CD14-positive monocyte (primary cell): ENCODE measurements at regions not wholly inside any gene's neighbourhood (a gene's known extent, or its start where the extent isn't known, plus 50 kb on each side); places are given as distances from the start of the nearest gene placed in this dataset.

ENCODE experiments used
- DNase-seq, 3 donors: peaks; one replicate each; pipeline ENCODE4 v3.0.0-alpha.2; 2011 to 2022
- H2AFZ ChIP-seq: 2 replicates; pipeline ENCODE4 v1.6.0; 2012; ENCODE audit warnings: mild to moderate bottlenecking, low read depth, low read length, inconsistent platforms; ENCODE audit not compliant: insufficient read depth, poor library complexity, severe bottlenecking
- H3K27ac ChIP-seq, 2 donors: 1 replicate in 1 of 2; 2 replicates in 1 of 2; pipeline ENCODE4 v1.5.1; 2012 to 2013; ENCODE audit warnings: low read length in 2 of 2, control low read depth in 1 of 2, inconsistent platforms in 1 of 2, low read depth in 1 of 2, mild to moderate bottlenecking in 1 of 2
- H3K27me3 ChIP-seq, 2 donors: one replicate each; pipeline versions ENCODE4 v1.6.0 to v1.6.1; 2011 to 2013; ENCODE audit warnings: low read length in 2 of 2; ENCODE audit not compliant: control insufficient read depth in 2 of 2, insufficient read depth in 2 of 2
- H3K36me3 ChIP-seq, 2 donors: replicated peaks in 1 of 2; 1 replicate in 1 of 2; 2 replicates in 1 of 2; pipeline versions ENCODE4 v1.5.1 to v1.6.1; 2012 to 2013; ENCODE audit warnings: low read length in 2 of 2, control low read depth in 1 of 2, inconsistent platforms in 1 of 2, mild to moderate bottlenecking in 1 of 2; ENCODE audit not compliant: insufficient read depth in 2 of 2, control insufficient read depth in 1 of 2
- H3K4me1 ChIP-seq, 2 donors: 1 replicate in 1 of 2; 2 replicates in 1 of 2; pipeline versions ENCODE4 v1.5.1 to v1.6.1; 2012 to 2013; ENCODE audit warnings: low read length in 2 of 2, control low read depth in 1 of 2, inconsistent platforms in 1 of 2, mild to moderate bottlenecking in 1 of 2, moderate library complexity in 1 of 2; ENCODE audit not compliant: insufficient read depth in 2 of 2, control insufficient read depth in 1 of 2
- H3K4me2 ChIP-seq: replicated peaks from 2 replicates; pipeline ENCODE3; 2012; ENCODE audit warnings: low read length, moderate library complexity, mild to moderate bottlenecking; ENCODE audit not compliant: poor library complexity, severe bottlenecking; ENCODE audit errors: extremely low read depth
- H3K4me3 ChIP-seq, 3 experiments: fragments of 200-600 bp in 1 of 3; sonication (generic) in 1 of 3; replicated peaks in 1 of 3; 1 replicate in 2 of 3; 2 replicates in 1 of 3; pipeline ENCODE4 v1.5.1; 2011 to 2013; ENCODE audit warnings: low read length in 3 of 3, mild to moderate bottlenecking in 3 of 3, control low read depth in 2 of 3, low read depth in 2 of 3, inconsistent platforms in 1 of 3, moderate library complexity in 1 of 3
- H3K79me2 ChIP-seq: 2 replicates; pipeline ENCODE4 v1.6.0; 2012; ENCODE audit warnings: mild to moderate bottlenecking, control low read depth, inconsistent platforms, low read length, moderate library complexity; ENCODE audit not compliant: insufficient read depth
- H3K9ac ChIP-seq: 2 replicates; pipeline ENCODE4 v1.6.0; 2017; ENCODE audit warnings: low read length, mild to moderate bottlenecking; ENCODE audit not compliant: insufficient read depth, poor library complexity, severe bottlenecking
- H3K9me3 ChIP-seq, 2 donors: replicated peaks in 1 of 2; 1 replicate in 1 of 2; 2 replicates in 1 of 2; pipeline versions ENCODE4 v1.5.1 to v1.6.1; 2012 to 2013; ENCODE audit warnings: low read length in 2 of 2, control low read depth in 1 of 2; ENCODE audit not compliant: control insufficient read depth in 1 of 2, insufficient read depth in 1 of 2
- H4K20me1 ChIP-seq: 2 replicates; pipeline ENCODE4 v1.6.0; 2012; ENCODE audit warnings: mild to moderate bottlenecking, low read length, control low read depth, moderate library complexity; ENCODE audit not compliant: insufficient read depth
- H3K27ac Mint-ChIP-seq, 7 donors: one replicate each; pipeline ENCODE4 v1.8.0; 2020; ENCODE audit warnings: mild to moderate bottlenecking in 7 of 7, mixed read lengths in 7 of 7, moderate library complexity in 6 of 7, inconsistent platforms in 2 of 7
- H3K27me3 Mint-ChIP-seq, 3 donors: one replicate each; pipeline ENCODE4 v1.8.0; 2021 to 2022; ENCODE audit warnings: low read depth in 3 of 3, mild to moderate bottlenecking in 3 of 3, mixed read lengths in 3 of 3, moderate library complexity in 3 of 3, inconsistent platforms in 1 of 3
- H3K36me3 Mint-ChIP-seq, 2 donors: one replicate each; pipeline ENCODE4 v1.8.0; 2020; ENCODE audit warnings: mixed read lengths in 2 of 2, inconsistent platforms in 1 of 2, mild to moderate bottlenecking in 1 of 2
- H3K4me1 Mint-ChIP-seq: one replicate; pipeline ENCODE4 v1.8.0; 2020; ENCODE audit warnings: mild to moderate bottlenecking, mixed read lengths
- H3K4me3 Mint-ChIP-seq, 2 donors: one replicate each; pipeline ENCODE4 v1.8.0; 2020; ENCODE audit warnings: mild to moderate bottlenecking in 2 of 2, mixed read lengths in 2 of 2, moderate library complexity in 1 of 2
- H3K9me3 Mint-ChIP-seq, 7 donors: one replicate each; pipeline ENCODE4 v1.8.0; 2020 to 2022; ENCODE audit warnings: mixed read lengths in 7 of 7, mild to moderate bottlenecking in 6 of 7, moderate library complexity in 6 of 7, inconsistent platforms in 2 of 7
- WGBS: methylation state at CpG from one replicate; pipeline ENCODE4 v1.1.5; 2013; ENCODE audit warnings: missing lambda C conversion rate; ENCODE audit not compliant: insufficient coverage; 5-methylcytosine and 5-hydroxymethylcytosine counted together
- intact Hi-C, 2 donors: fragments of 100-400 bp; cut with micrococcal nuclease; formaldehyde crosslinking; loops; one replicate each; pipeline versions ENCODE4 v1.15.0 to v1.15.1; 2023
- TF ChIP-seq, protein P1 (sequence below): fragments of 200-600 bp; IDR thresholded peaks from one replicate; pipeline ENCODE4 v1.8.0; 2022; ENCODE audit warnings: antibody characterized with exemption, mild to moderate bottlenecking

GRCh38 chr2:16481351-16481750, 184.3 kb downstream of the CYRIA start:
- H3K27ac ChIP-seq, result no peak overlapping the region
- Mint-ChIP-seq H3K27ac (no peak overlapping the region), H3K4me1 (no peaks in the 10 kb centered on the region), H3K36me3 (no peaks in the 10 kb centered on the region), H3K4me3 (no peak overlapping the region), H3K27me3 (peaks cover 3 to 5% (median 4%) of the 10 kb centered on the region in 3 donors), H3K9me3 (no peaks in the 10 kb centered on the region)
- H3K4me1 ChIP-seq, result no peaks in the 10 kb centered on the region
- no peak overlapping the region for H3K4me2 ChIP-seq
- intact Hi-C loops, result no loop called here
- H3K27me3 ChIP-seq, result no peaks in the 10 kb centered on the region
- no peak overlapping the region for H2AFZ ChIP-seq
- no peak overlapping the region for H3K9ac ChIP-seq
- H3K36me3 ChIP-seq, result no peaks in the 10 kb centered on the region
- H3K79me2 ChIP-seq, result no peaks in the 10 kb centered on the region
- no peak for DNase-seq
- H4K20me1 ChIP-seq, result no peaks in the 10 kb centered on the region
- TF ChIP-seq, protein P1, sequence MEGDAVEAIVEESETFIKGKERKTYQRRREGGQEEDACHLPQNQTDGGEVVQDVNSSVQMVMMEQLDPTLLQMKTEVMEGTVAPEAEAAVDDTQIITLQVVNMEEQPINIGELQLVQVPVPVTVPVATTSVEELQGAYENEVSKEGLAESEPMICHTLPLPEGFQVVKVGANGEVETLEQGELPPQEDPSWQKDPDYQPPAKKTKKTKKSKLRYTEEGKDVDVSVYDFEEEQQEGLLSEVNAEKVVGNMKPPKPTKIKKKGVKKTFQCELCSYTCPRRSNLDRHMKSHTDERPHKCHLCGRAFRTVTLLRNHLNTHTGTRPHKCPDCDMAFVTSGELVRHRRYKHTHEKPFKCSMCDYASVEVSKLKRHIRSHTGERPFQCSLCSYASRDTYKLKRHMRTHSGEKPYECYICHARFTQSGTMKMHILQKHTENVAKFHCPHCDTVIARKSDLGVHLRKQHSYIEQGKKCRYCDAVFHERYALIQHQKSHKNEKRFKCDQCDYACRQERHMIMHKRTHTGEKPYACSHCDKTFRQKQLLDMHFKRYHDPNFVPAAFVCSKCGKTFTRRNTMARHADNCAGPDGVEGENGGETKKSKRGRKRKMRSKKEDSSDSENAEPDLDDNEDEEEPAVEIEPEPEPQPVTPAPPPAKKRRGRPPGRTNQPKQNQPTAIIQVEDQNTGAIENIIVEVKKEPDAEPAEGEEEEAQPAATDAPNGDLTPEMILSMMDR, result no peak
- H3K9me3 ChIP-seq, result no peaks in the 10 kb centered on the region
- no peak overlapping the region for H3K4me3 ChIP-seq
- 73% methylated on average over 1 of the region's 1 CpG for WGBS

GRCh38 chr2:16479721-16480120, 185.9 kb downstream of the CYRIA start:
- Mint-ChIP-seq H3K36me3 (no peaks in the 10 kb centered on the region), H3K4me1 (no peaks in the 10 kb centered on the region), H3K9me3 (no peaks in the 10 kb centered on the region), H3K4me3 (no peak overlapping the region), H3K27me3 (peaks cover 3 to 5% (median 4%) of the 10 kb centered on the region in 3 donors), H3K27ac (no peak overlapping the region)
- intact Hi-C loops, result no loop called here
- H3K4me2 ChIP-seq, result no peak overlapping the region
- H2AFZ ChIP-seq, result no peak overlapping the region
- no peaks in the 10 kb centered on the region for H3K4me1 ChIP-seq
- H3K36me3 ChIP-seq, result no peaks in the 10 kb centered on the region
- no peaks in the 10 kb centered on the region for H4K20me1 ChIP-seq
- H3K9ac ChIP-seq, result no peak overlapping the region
- DNase-seq, result no peak
- no peaks in the 10 kb centered on the region for H3K27me3 ChIP-seq
- TF ChIP-seq, protein P1, result no peak
- no peaks in the 10 kb centered on the region for H3K9me3 ChIP-seq
- H3K4me3 ChIP-seq, result no peak overlapping the region
- no peak overlapping the region for H3K27ac ChIP-seq
- H3K79me2 ChIP-seq, result no peaks in the 10 kb centered on the region
